ENCODE measurements at regions not wholly inside any gene's neighbourhood (a gene's known extent, or its start where the extent isn't known, plus 50 kb on each side); places are given as distances from the start of the nearest gene placed in this dataset.
A peak's percentile ranks its signal among the peaks of the same experiment; 100 is the strongest.

DNA sequence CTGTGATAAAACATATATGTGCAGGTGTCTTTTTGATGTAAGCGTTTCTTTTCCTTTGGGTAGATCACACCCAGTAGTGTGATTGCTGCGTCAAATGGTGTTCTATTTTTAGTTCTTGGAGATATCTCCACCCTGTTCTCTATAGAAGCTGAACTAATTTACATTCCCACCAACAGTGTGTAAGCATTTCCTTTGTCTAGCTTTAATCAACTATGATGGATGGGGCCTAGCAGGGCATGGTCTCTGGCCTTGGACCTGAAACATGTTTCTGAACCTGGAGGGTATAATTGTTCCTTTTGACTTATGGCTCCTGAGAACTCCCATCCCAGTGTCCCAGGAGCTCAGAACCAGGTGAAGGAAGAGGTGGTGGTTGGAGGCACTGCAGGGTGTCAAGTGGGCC is 93.9 kb downstream of the HAPSTR1 start:
- no peak for DNase-seq (ENCODE audit: low read depth)
- no peak overlapping the region for H3K4me3 ChIP-seq (ENCODE audit: low read depth, low read length)
- TF ChIP-seq, protein P1, sequence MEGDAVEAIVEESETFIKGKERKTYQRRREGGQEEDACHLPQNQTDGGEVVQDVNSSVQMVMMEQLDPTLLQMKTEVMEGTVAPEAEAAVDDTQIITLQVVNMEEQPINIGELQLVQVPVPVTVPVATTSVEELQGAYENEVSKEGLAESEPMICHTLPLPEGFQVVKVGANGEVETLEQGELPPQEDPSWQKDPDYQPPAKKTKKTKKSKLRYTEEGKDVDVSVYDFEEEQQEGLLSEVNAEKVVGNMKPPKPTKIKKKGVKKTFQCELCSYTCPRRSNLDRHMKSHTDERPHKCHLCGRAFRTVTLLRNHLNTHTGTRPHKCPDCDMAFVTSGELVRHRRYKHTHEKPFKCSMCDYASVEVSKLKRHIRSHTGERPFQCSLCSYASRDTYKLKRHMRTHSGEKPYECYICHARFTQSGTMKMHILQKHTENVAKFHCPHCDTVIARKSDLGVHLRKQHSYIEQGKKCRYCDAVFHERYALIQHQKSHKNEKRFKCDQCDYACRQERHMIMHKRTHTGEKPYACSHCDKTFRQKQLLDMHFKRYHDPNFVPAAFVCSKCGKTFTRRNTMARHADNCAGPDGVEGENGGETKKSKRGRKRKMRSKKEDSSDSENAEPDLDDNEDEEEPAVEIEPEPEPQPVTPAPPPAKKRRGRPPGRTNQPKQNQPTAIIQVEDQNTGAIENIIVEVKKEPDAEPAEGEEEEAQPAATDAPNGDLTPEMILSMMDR (conservative IDR thresholded peaks at IDR 0.05; ENCODE audit: low read depth, low read length): no peak

DNA sequence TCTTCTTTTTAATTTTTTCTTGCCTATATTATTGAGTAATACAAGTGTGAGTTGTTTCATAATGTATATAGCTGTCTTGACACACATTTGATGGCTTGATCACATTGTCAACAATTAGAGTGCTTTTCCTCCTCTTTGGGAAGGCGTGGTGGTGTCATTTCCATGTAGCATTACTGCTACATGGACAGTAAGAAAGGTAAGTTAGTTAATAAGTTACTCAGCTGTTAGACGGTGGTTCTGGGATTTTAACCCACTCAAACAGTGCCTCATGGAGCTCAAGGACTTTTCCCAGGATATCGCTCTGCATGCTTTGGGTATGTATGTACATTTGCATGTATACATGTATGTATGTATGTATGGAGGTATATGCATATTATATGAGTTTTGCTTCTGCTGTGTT is 94.6 kb downstream of the HAPSTR1 start:
- no peak for DNase-seq (ENCODE audit: low read depth)
- H3K4me3 ChIP-seq (ENCODE audit: low read depth, low read length): no peak overlapping the region
- TF ChIP-seq, protein P1 (conservative IDR thresholded peaks at IDR 0.05; ENCODE audit: low read depth, low read length): no peak

DNA sequence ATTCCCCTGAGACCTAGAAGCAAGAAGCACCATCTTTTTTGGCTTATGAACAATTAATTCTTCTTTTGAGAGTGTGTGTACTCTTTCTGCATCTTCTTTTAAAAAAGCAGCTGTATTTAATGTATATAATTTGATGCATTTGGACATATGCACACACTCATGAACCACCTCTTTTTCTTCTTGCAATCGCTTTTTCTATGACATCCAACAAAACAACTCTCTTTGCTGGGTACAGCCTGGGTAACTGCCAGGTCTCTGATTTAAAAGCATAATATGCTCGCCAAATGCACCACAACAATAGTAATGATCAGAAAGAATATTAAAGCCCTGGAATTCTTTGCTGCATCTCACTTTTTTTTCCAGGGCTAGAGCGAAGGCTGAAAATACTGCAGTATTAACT is 97.3 kb downstream of the HAPSTR1 start:
- DNase-seq (ENCODE audit: low read depth): no peak
- TF ChIP-seq, protein P1 (conservative IDR thresholded peaks at IDR 0.05; ENCODE audit: low read depth, low read length): no peak
- no peak overlapping the region for H3K4me3 ChIP-seq (ENCODE audit: low read depth, low read length)

DNA sequence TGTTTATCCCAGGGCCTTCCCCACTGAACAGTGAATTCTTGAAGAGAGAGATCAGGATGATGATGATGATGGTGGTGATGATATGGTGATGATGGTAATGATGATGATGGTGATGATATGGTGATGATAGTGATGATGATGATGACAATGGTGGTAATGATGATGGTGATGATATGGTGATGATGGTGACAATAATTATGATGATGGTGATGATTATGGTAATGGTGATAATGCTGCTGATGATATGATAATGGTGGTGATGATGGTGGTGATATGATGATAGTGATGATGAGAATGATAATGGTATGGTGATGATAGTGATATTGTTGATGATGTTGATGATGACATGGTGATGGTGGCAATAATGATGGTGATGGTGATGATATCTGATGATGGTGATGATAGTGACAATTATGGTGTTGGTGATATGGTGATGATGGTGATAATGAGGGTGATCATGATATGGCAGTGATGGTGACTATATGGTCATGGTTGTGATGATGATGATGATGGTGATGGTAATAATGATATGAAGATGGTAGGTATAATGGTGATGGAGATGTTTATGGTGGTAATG is 99.9 kb downstream of the HAPSTR1 start:
- TF ChIP-seq, protein P1 (conservative IDR thresholded peaks at IDR 0.05; ENCODE audit: low read depth, low read length): no peak
- no peak for DNase-seq (ENCODE audit: low read depth)
- H3K4me3 ChIP-seq (ENCODE audit: low read depth, low read length): no peak overlapping the region

DNA sequence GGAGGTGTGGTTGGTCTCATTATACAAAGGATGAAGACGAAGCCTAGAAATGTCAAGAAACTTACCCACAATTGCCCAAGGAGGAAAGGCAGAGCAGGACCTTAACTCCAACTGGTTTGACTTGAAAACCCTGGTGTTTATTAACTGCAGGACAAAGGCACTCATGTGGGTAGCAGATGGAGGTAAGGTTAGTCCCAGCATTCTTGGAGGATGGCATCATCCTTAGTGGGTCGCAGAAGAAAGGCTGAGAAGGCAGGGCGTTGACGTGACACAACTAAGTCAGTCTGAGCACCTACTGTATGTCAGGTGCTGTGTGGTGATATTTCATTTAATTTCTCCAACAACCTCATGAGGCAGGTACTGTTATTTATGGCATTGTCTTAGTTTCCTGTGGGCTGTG is 101.3 kb downstream of the HAPSTR1 start:
- peak; percentile 12 for DNase-seq (ENCODE audit: low read depth)
- TF ChIP-seq, protein P1 (conservative IDR thresholded peaks at IDR 0.05; ENCODE audit: low read depth, low read length): no peak
- no peak overlapping the region for H3K4me3 ChIP-seq (ENCODE audit: low read depth, low read length)

DNA sequence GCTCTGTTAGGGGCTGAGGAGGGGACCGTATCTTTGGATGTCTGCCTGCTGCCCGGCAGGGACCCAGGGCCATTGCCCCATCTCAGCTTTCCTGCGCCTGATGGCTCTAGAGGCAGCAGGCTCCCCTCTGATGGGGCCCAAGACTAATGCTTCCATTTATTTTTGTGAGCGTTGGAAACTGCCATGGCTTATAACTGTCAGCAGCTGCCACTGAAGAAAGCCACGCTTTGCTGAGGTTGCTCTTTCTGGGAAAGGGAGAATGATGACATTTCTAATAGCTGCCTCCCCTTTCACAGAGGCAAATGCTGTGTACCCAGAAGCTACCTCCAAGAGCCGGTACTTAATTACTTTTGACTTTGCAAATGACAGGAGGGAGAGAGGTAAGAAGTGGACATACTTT is 103.8 kb downstream of the HAPSTR1 start:
- TF ChIP-seq, protein P1 (conservative IDR thresholded peaks at IDR 0.05; ENCODE audit: low read depth, low read length): no peak
- H3K4me3 ChIP-seq (ENCODE audit: low read depth, low read length): no peak overlapping the region
- DNase-seq (ENCODE audit: low read depth): no peak

DNA sequence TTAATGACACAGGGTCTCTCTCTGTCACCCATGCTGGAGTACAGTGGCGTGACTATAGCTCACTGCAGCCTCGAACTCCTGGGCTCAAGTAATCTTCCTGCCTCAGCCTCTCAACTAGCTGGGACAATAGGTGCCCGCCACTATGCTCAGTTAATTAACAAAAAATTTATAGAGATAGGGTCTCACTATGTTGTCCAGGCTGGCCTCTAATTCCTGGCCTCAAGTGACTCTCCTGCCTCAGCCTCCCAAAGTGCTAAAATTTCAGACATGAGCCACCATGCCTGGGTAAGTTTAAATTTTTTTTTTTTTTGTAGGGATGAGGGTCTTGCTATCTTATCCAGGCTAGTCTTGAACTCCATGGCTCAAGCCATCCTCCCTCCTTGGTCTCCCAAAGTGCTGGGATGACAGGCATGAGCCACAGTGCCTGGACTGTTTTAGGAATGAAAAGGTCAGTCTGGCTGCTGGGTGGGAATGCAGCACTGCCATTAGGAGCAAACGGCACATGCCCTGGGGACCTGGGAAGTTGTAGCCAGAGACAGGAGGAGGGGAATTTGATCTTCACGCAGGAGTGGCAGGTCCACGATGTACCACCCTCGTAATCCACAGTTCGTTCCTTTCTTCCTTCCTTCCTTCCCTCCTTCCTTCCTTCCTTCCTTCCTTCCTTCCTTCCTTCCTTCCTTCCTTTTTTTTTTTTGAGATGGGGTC is 106.7 kb downstream of the HAPSTR1 start:
- TF ChIP-seq, protein P1 (conservative IDR thresholded peaks at IDR 0.05; ENCODE audit: low read depth, low read length): no peak
- DNase-seq (ENCODE audit: low read depth): no peak
- no peak overlapping the region for H3K4me3 ChIP-seq (ENCODE audit: low read depth, low read length)
